HL-60 (cell line): ENCODE measurements at regions not wholly inside any gene's neighbourhood (a gene's known extent, or its start where the extent isn't known, plus 50 kb on each side); places are given as distances from the start of the nearest gene placed in this dataset.

Experiments
- POLR2AphosphoS5 ChIP-seq: IDR thresholded peaks from 2 replicates; pipeline ENCODE4 v1.6.1; 2012; ENCODE audit warnings: low read depth
- TF ChIP-seq, protein P1 (sequence below): IDR thresholded peaks from one replicate; pipeline ENCODE4 v1.5.1; 2011; ENCODE audit warnings: low read length, control low read depth, inconsistent platforms; ENCODE audit not compliant: insufficient read depth
- TF ChIP-seq, protein P2 (sequence below): IDR thresholded peaks from 2 replicates; pipeline ENCODE4 v1.6.1; 2012; ENCODE audit warnings: low read depth; ENCODE audit not compliant: insufficient replicate concordance

DNA sequence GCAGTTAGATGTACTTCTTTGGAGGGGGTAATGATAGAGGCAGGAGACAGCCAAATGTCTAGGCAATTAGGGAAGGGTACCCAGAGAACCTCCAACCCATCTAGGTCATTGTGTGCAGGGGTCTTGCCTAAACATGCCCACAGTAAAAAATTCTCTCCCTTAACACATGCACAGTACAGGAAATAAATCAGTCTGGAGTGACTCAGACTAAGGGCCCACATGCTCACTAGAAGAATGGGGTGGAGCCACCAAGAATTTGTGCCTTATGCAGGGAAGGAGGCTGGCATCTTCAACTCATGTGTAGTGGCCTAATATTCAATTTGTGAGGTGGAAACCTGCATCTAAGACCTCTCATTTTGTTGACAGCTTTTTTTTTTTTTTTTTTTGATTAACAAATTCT is 945.3 kb upstream of the GRIA3 start:
- TF ChIP-seq, protein P1, sequence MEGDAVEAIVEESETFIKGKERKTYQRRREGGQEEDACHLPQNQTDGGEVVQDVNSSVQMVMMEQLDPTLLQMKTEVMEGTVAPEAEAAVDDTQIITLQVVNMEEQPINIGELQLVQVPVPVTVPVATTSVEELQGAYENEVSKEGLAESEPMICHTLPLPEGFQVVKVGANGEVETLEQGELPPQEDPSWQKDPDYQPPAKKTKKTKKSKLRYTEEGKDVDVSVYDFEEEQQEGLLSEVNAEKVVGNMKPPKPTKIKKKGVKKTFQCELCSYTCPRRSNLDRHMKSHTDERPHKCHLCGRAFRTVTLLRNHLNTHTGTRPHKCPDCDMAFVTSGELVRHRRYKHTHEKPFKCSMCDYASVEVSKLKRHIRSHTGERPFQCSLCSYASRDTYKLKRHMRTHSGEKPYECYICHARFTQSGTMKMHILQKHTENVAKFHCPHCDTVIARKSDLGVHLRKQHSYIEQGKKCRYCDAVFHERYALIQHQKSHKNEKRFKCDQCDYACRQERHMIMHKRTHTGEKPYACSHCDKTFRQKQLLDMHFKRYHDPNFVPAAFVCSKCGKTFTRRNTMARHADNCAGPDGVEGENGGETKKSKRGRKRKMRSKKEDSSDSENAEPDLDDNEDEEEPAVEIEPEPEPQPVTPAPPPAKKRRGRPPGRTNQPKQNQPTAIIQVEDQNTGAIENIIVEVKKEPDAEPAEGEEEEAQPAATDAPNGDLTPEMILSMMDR = no peak
- no peak for TF ChIP-seq POLR2AphosphoS5
- TF ChIP-seq, protein P2, sequence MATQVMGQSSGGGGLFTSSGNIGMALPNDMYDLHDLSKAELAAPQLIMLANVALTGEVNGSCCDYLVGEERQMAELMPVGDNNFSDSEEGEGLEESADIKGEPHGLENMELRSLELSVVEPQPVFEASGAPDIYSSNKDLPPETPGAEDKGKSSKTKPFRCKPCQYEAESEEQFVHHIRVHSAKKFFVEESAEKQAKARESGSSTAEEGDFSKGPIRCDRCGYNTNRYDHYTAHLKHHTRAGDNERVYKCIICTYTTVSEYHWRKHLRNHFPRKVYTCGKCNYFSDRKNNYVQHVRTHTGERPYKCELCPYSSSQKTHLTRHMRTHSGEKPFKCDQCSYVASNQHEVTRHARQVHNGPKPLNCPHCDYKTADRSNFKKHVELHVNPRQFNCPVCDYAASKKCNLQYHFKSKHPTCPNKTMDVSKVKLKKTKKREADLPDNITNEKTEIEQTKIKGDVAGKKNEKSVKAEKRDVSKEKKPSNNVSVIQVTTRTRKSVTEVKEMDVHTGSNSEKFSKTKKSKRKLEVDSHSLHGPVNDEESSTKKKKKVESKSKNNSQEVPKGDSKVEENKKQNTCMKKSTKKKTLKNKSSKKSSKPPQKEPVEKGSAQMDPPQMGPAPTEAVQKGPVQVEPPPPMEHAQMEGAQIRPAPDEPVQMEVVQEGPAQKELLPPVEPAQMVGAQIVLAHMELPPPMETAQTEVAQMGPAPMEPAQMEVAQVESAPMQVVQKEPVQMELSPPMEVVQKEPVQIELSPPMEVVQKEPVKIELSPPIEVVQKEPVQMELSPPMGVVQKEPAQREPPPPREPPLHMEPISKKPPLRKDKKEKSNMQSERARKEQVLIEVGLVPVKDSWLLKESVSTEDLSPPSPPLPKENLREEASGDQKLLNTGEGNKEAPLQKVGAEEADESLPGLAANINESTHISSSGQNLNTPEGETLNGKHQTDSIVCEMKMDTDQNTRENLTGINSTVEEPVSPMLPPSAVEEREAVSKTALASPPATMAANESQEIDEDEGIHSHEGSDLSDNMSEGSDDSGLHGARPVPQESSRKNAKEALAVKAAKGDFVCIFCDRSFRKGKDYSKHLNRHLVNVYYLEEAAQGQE = no peak
